ENCODE measurements at regions not wholly inside any gene's neighbourhood (a gene's known extent, or its start where the extent isn't known, plus 50 kb on each side); places are given as distances from the start of the nearest gene placed in this dataset.

DNA sequence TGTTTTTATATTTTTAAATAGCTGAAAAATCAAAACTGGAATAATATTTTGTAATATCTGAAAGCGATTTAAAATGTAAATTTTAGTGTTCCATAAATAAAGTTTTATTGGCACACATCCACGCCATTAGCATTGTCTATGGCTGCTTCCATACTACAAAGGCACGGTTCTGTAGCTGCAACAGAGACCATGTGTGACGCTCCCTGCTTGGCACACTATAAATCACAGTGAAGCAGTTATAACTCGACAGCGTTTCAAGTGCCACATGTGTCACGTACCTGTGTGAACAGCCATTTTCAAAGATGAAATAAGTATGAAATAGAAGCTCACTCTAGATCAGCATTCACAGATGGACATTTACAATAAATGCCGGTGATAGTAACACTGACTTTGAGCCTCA lies 810.1 kb upstream of the WWC1 start:
- Histone ChIP-seq H3K27ac (ENCODE audit: insufficient read depth, low read depth, low read length, poor library complexity, severe bottlenecking) (no peak overlapping the region), H3K27me3 (ENCODE audit: control insufficient read depth, insufficient read depth, low read length, poor library complexity, severe bottlenecking) (no peaks in the 10 kb centered on the region), H3K4me3 (ENCODE audit: insufficient read depth, low read depth, low read length) (no peak overlapping the region), H3K36me3 (ENCODE audit: control insufficient read depth, insufficient read depth, low read length) (no peaks in the 10 kb centered on the region), H3K4me1 (ENCODE audit: control insufficient read depth, insufficient read depth, low read length) (no peaks in the 10 kb centered on the region), H3K9me3 (ENCODE audit: control insufficient read depth, low read length) (no peaks in the 10 kb centered on the region)
- WGBS, 2 experiments = 96 to 97% methylated on average over 7 to 8 of the region's 8 CpGs

DNA sequence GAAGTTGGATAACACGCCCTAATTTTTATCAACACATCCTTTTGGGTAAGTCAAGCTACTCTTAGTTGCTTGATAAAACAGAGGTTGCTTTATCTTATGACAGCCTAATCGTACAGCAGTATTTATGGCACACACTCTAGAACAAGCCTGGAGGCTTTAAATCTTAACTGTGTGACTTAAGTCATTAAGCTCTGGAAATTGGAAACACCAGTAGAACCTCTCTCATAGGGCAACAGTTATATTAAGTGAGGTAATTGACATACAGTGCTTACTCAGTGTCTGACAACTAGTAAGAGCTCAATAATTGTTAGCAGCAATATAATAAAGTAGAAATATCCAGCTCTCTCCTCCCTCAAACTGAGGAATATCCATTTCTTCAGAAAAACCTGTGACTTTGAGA lies 808.9 kb upstream of the WWC1 start:
- Histone ChIP-seq H3K4me1 (ENCODE audit: control insufficient read depth, insufficient read depth, low read length) (no peaks in the 10 kb centered on the region), H3K9me3 (ENCODE audit: control insufficient read depth, low read length) (no peaks in the 10 kb centered on the region), H3K36me3 (ENCODE audit: control insufficient read depth, insufficient read depth, low read length) (no peaks in the 10 kb centered on the region), H3K27ac (ENCODE audit: insufficient read depth, low read depth, low read length, poor library complexity, severe bottlenecking) (no peak overlapping the region), H3K4me3 (ENCODE audit: insufficient read depth, low read depth, low read length) (no peak overlapping the region), H3K27me3 (ENCODE audit: control insufficient read depth, insufficient read depth, low read length, poor library complexity, severe bottlenecking) (no peaks in the 10 kb centered on the region)
- WGBS, 2 experiments = 88 to 100% methylated on average over 2 of the region's 2 CpGs

DNA sequence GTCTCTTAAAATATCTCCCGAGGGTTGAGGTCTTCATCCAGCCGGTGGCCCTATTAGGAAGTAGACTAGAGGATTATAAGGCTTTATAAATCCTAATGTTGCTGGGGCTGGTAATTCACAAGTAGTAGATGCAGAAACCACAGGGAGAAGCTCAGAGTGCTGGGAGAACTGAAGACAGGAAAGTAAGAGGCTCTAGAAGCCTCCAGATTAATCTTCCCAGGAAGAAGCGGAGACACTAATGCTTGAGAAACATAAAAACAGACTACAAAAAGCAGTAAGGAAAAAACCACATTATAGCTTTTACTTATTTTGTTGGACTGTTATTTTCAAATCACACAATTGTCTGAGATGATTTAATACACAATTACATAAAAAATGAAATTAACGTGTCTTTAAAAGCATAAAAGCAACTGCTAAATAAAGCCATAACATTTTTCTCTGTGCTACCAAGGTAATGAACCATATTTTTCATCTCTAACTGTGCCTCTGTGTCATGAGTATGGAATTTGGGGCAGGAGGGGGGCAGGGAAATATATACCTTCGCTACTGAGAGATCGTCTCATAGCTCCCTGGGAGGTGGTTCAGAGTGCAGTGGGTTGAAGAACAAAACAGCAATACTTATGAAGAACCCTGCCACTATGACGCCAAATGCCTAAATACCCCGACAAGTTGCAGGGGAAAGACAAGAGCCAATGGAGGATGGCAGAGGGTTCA lies 806.2 kb upstream of the WWC1 start:
- no peak overlapping the region for H3K27ac ChIP-seq (ENCODE audit: insufficient read depth, low read depth, low read length, poor library complexity, severe bottlenecking)
- H3K27me3 ChIP-seq (ENCODE audit: control insufficient read depth, insufficient read depth, low read length, poor library complexity, severe bottlenecking) = no peaks in the 10 kb centered on the region
- no peaks in the 10 kb centered on the region for H3K9me3 ChIP-seq (ENCODE audit: control insufficient read depth, low read length)
- H3K4me1 ChIP-seq (ENCODE audit: control insufficient read depth, insufficient read depth, low read length) = no peaks in the 10 kb centered on the region
- H3K36me3 ChIP-seq (ENCODE audit: control insufficient read depth, insufficient read depth, low read length) = no peaks in the 10 kb centered on the region
- no peak overlapping the region for H3K4me3 ChIP-seq (ENCODE audit: insufficient read depth, low read depth, low read length)
- 94 to 96% methylated on average over 7 to 8 of the region's 8 CpGs for WGBS, 2 experiments

- Histone ChIP-seq H3K9me3 (ENCODE audit: control insufficient read depth, low read length) (no peaks in the 10 kb centered on the region), H3K27ac (ENCODE audit: insufficient read depth, low read depth, low read length, poor library complexity, severe bottlenecking) (no peak overlapping the region), H3K4me3 (ENCODE audit: insufficient read depth, low read depth, low read length) (no peak overlapping the region), H3K4me1 (ENCODE audit: control insufficient read depth, insufficient read depth, low read length) (no peaks in the 10 kb centered on the region), H3K27me3 (ENCODE audit: control insufficient read depth, insufficient read depth, low read length, poor library complexity, severe bottlenecking) (no peaks in the 10 kb centered on the region), H3K36me3 (ENCODE audit: control insufficient read depth, insufficient read depth, low read length) (no peaks in the 10 kb centered on the region)
- WGBS, 2 experiments = 89 to 93% methylated on average over 2 of the region's 2 CpGs
Observed at GRCh38 chr5:167488371-167488770, 803.1 kb upstream of the WWC1 start.

DNA sequence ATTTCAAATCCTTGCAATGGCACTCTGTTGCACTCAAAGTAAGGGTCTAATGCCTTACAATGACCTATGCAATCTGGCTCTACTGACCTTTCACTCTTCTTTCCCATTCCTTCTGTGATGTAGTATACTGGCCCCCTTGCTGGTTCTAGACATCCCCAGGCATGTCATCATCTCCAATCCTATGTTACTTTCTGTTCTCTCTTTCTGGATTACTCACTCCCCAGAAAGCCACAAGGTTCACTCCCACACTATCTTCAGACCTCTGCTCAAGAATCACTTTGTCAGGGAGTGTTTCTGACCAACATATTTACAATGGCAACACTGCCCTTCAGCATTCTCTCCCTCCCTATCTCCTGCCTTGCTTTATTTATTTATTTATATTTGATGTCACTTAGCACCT lies 802.2 kb upstream of the WWC1 start:
- H3K9me3 ChIP-seq (ENCODE audit: control insufficient read depth, low read length) = no peaks in the 10 kb centered on the region
- H3K4me1 ChIP-seq (ENCODE audit: control insufficient read depth, insufficient read depth, low read length) = no peaks in the 10 kb centered on the region
- no peaks in the 10 kb centered on the region for H3K27me3 ChIP-seq (ENCODE audit: control insufficient read depth, insufficient read depth, low read length, poor library complexity, severe bottlenecking)
- H3K36me3 ChIP-seq (ENCODE audit: control insufficient read depth, insufficient read depth, low read length) = no peaks in the 10 kb centered on the region
- H3K4me3 ChIP-seq (ENCODE audit: insufficient read depth, low read depth, low read length) = no peak overlapping the region
- no peak overlapping the region for H3K27ac ChIP-seq (ENCODE audit: insufficient read depth, low read depth, low read length, poor library complexity, severe bottlenecking)

GRCh38 chr5:167503926-167504720 lies 787.3 kb upstream of the WWC1 start:
- 88 to 89% methylated on average over 4 of the region's 5 CpGs for WGBS, 2 experiments
- H3K36me3 ChIP-seq (ENCODE audit: control insufficient read depth, insufficient read depth, low read length) = no peaks in the 10 kb centered on the region
- no peaks in the 10 kb centered on the region for H3K4me1 ChIP-seq (ENCODE audit: control insufficient read depth, insufficient read depth, low read length)
- H3K4me3 ChIP-seq (ENCODE audit: insufficient read depth, low read depth, low read length) = no peak overlapping the region
- no peaks in the 10 kb centered on the region for H3K27me3 ChIP-seq (ENCODE audit: control insufficient read depth, insufficient read depth, low read length, poor library complexity, severe bottlenecking)
- H3K9me3 ChIP-seq (ENCODE audit: control insufficient read depth, low read length) = no peaks in the 10 kb centered on the region
- no peak overlapping the region for H3K27ac ChIP-seq (ENCODE audit: insufficient read depth, low read depth, low read length, poor library complexity, severe bottlenecking)

- Histone ChIP-seq H3K36me3 (ENCODE audit: control insufficient read depth, insufficient read depth, low read length) (no peaks in the 10 kb centered on the region), H3K9me3 (ENCODE audit: control insufficient read depth, low read length) (no peaks in the 10 kb centered on the region), H3K27me3 (ENCODE audit: control insufficient read depth, insufficient read depth, low read length, poor library complexity, severe bottlenecking) (no peaks in the 10 kb centered on the region), H3K4me1 (ENCODE audit: control insufficient read depth, insufficient read depth, low read length) (no peaks in the 10 kb centered on the region), H3K27ac (ENCODE audit: insufficient read depth, low read depth, low read length, poor library complexity, severe bottlenecking) (no peak overlapping the region), H3K4me3 (ENCODE audit: insufficient read depth, low read depth, low read length) (no peak overlapping the region)
- WGBS, 2 experiments = 84 to 92% methylated on average over 4 of the region's 4 CpGs
Observed at GRCh38 chr5:167507463-167508233, 783.8 kb upstream of the WWC1 start.

- Histone ChIP-seq H3K27ac (ENCODE audit: insufficient read depth, low read depth, low read length, poor library complexity, severe bottlenecking) (no peak overlapping the region), H3K36me3 (ENCODE audit: control insufficient read depth, insufficient read depth, low read length) (no peaks in the 10 kb centered on the region), H3K4me1 (ENCODE audit: control insufficient read depth, insufficient read depth, low read length) (no peaks in the 10 kb centered on the region), H3K9me3 (ENCODE audit: control insufficient read depth, low read length) (no peaks in the 10 kb centered on the region), H3K4me3 (ENCODE audit: insufficient read depth, low read depth, low read length) (no peak overlapping the region), H3K27me3 (ENCODE audit: control insufficient read depth, insufficient read depth, low read length, poor library complexity, severe bottlenecking) (no peaks in the 10 kb centered on the region)
- WGBS, 2 experiments = 88 to 97% methylated on average over 3 of the region's 3 CpGs
Observed at GRCh38 chr5:167509076-167509475, 782.4 kb upstream of the WWC1 start.

DNA sequence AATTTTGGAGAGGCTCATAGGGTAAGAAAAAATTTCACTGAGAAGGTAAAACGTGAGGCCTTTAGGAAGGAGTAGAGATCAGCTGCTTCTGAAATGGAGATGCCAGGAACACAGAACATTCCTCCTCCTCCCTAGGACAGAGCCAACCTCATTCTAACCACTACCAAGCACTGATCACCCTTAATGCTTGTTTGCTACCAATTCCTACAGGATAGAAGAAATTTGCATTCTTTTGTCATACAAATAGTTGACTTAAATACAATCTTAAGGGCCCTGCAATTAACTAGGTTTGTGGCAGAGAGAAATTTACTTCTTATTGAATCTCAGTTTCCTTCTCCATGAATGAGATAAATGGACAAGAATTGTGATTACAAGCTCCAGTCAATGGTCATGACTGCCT lies 780.2 kb upstream of the WWC1 start:
- no peaks in the 10 kb centered on the region for H3K4me1 ChIP-seq (ENCODE audit: control insufficient read depth, insufficient read depth, low read length)
- H3K9me3 ChIP-seq (ENCODE audit: control insufficient read depth, low read length) = no peaks in the 10 kb centered on the region
- H3K4me3 ChIP-seq (ENCODE audit: insufficient read depth, low read depth, low read length) = no peak overlapping the region
- 14 to 25% methylated on average over 1 of the region's 1 CpG for WGBS, 2 experiments
- no peaks in the 10 kb centered on the region for H3K27me3 ChIP-seq (ENCODE audit: control insufficient read depth, insufficient read depth, low read length, poor library complexity, severe bottlenecking)
- H3K27ac ChIP-seq (ENCODE audit: insufficient read depth, low read depth, low read length, poor library complexity, severe bottlenecking) = no peak overlapping the region
- H3K36me3 ChIP-seq (ENCODE audit: control insufficient read depth, insufficient read depth, low read length) = no peaks in the 10 kb centered on the region

GRCh38 chr5:167512111-167512510 lies 779.3 kb upstream of the WWC1 start:
- no peaks in the 10 kb centered on the region for H3K36me3 ChIP-seq (ENCODE audit: control insufficient read depth, insufficient read depth, low read length)
- no peaks in the 10 kb centered on the region for H3K9me3 ChIP-seq (ENCODE audit: control insufficient read depth, low read length)
- no peak overlapping the region for H3K4me3 ChIP-seq (ENCODE audit: insufficient read depth, low read depth, low read length)
- WGBS, 2 experiments = 88 to 89% methylated on average over 1 to 2 of the region's 2 CpGs
- H3K27me3 ChIP-seq (ENCODE audit: control insufficient read depth, insufficient read depth, low read length, poor library complexity, severe bottlenecking) = no peaks in the 10 kb centered on the region
- H3K4me1 ChIP-seq (ENCODE audit: control insufficient read depth, insufficient read depth, low read length) = no peaks in the 10 kb centered on the region
- H3K27ac ChIP-seq (ENCODE audit: insufficient read depth, low read depth, low read length, poor library complexity, severe bottlenecking) = no peak overlapping the region

All from ectodermal cell (in vitro differentiated cells).